PC-3 (cell line): ENCODE measurements at regions not wholly inside any gene's neighbourhood (a gene's known extent, or its start where the extent isn't known, plus 50 kb on each side); places are given as distances from the start of the nearest gene placed in this dataset.

Source experiments
- ATAC-seq: fragments of 200-7000 bp; cut with Tn5 transposase; 2 replicates; pipeline ENCODE4 v1.9.1; 2020; ENCODE audit warnings: mild to moderate bottlenecking, moderate library complexity
- BruUV-seq: library from RNA; stranded (reverse); fragments of 400-500 nt; replicated peaks from 2 replicates; lab custom pipeline; 2021; lab: Mats Ljungman, UMichigan
- CTCF ChIA-PET: fragments of 300-600 bp; sonication (Branson Sonifier 250); formaldehyde crosslinking; loops from one replicate; lab custom pipeline; 2022; ENCODE audit warnings: antibody characterized with exemption; lab: Charles Lee
- POLR2A ChIA-PET: fragments of 300-600 bp; sonication (Branson Sonifier 250); formaldehyde crosslinking; loops from one replicate; lab custom pipeline; 2022; ENCODE audit warnings: antibody characterized with exemption; ENCODE audit not compliant: unreplicated experiment; lab: Charles Lee
- DNase-seq: peaks from one replicate; pipeline ENCODE4 v3.0.0-alpha.2; 2015
- H2AFZ ChIP-seq: fragments of 300-600 bp; sonication (generic); 2 replicates; pipeline ENCODE4 v1.6.0; 2016; ENCODE audit warnings: antibody characterized with exemption, low read length
- H3F3A ChIP-seq: fragments of 300-600 bp; sonication (generic); one replicate; pipeline ENCODE4 v1.6.0; 2017; ENCODE audit warnings: antibody characterized with exemption, low read length, control low read depth, mild to moderate bottlenecking; ENCODE audit not compliant: unreplicated experiment
- H3K27ac ChIP-seq: fragments of 300-600 bp; sonication (generic); 2 replicates; pipeline ENCODE4 v1.5.1; 2016; ENCODE audit warnings: mild to moderate bottlenecking, low read length
- H3K27me3 ChIP-seq: fragments of 300-600 bp; sonication (generic); 2 replicates; pipeline ENCODE4 v1.6.1; 2016; ENCODE audit warnings: low read length, mixed read lengths
- H3K36me3 ChIP-seq: fragments of 300-600 bp; sonication (generic); 2 replicates; pipeline ENCODE4 v1.6.1; 2016; ENCODE audit warnings: low read depth, mixed run types, low read length, mixed read lengths
- H3K4me1 ChIP-seq: fragments of 300-600 bp; sonication (generic); 2 replicates; pipeline ENCODE4 v1.5.1; 2016; ENCODE audit warnings: low read length; ENCODE audit not compliant: insufficient read depth
- H3K4me2 ChIP-seq: fragments of 300-600 bp; sonication (generic); 2 replicates; pipeline ENCODE4 v1.6.0; 2016; ENCODE audit warnings: low read length
- H3K4me3 ChIP-seq: fragments of 300-600 bp; sonication (generic); 2 replicates; pipeline ENCODE4 v1.5.1; 2016; ENCODE audit warnings: mild to moderate bottlenecking, low read length, mixed read lengths
- H3K79me2 ChIP-seq: fragments of 300-600 bp; sonication (generic); 2 replicates; pipeline ENCODE4 v1.6.1; 2017; ENCODE audit warnings: low read length, mixed read lengths
- H3K9ac ChIP-seq: fragments of 300-600 bp; sonication (generic); 2 replicates; pipeline ENCODE4 v1.6.0; 2016; ENCODE audit warnings: mild to moderate bottlenecking, low read length
- H3K9me2 ChIP-seq: fragments of 300-600 bp; sonication (generic); replicated peaks from 2 replicates; pipeline ENCODE4 v1.6.1; 2016; ENCODE audit warnings: mixed run types, low read length, mixed read lengths
- H3K9me3 ChIP-seq: fragments of 300-600 bp; sonication (generic); 2 replicates; pipeline ENCODE4 v1.6.1; 2016; ENCODE audit warnings: low read length, mixed read lengths
- H4K20me1 ChIP-seq: fragments of 300-600 bp; sonication (generic); 2 replicates; pipeline ENCODE4 v1.6.1; 2016; ENCODE audit warnings: low read length, mixed read lengths
- EZH2 ChIP-seq: fragments of 300-600 bp; sonication (generic); IDR thresholded peaks from one replicate; pipeline ENCODE4 v1.6.1; 2017; ENCODE audit warnings: antibody characterized with exemption, mild to moderate bottlenecking, low read length; ENCODE audit not compliant: unreplicated experiment
- EZH2phosphoT487 ChIP-seq: fragments of 300-600 bp; sonication (generic); IDR thresholded peaks from 2 replicates; pipeline ENCODE4 v1.6.1; 2018; ENCODE audit warnings: mild to moderate bottlenecking, antibody characterized with exemption, low read length, borderline replicate concordance
- intact Hi-C: fragments of 100-400 bp; cut with micrococcal nuclease; formaldehyde crosslinking; loops from 2 replicates; pipeline ENCODE4 v1.9.0; 2023
- TF ChIP-seq, protein P1 (sequence below): fragments of 300-600 bp; sonication (generic); conservative IDR thresholded peaks from 2 replicates; pipeline ENCODE4 v1.5.1; 2017; ENCODE audit warnings: antibody characterized with exemption, low read depth, mild to moderate bottlenecking, low read length

DNA sequence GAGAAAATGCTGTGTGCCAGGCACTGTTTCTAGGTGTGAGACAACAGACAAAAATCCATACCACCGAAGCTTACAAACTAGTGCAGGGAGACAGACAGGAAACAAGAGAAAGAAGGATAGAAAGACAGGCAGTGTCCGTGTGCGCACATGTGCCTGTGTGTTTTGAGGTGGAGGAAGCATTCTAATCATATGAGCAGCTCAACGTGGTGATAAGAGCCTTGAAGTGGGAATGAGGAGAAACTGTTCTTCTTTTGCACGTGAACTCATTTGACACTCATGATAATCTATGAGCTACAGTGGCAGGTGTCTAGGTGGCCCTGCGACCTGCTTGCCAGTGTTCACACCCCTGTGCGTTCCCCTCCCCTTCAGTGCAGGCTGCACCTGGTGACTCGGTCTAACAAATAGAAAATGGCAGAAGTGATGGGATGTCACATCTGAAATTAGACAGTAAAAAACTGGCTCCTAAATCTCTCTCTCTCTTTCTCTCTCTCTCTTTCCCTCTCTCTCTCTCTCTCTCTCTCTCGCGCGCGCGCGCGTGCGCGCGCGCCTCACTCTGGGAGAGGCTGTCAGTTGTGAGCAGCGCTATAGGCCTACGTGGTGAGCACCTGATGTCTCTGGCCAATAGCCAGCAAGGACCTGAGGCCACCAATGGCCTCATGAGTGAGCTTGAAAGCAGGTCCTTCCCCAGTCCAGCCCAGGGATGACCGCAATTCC is 74.8 kb downstream of the EN1 start:
- Histone ChIP-seq H3F3A (no peaks in the 10 kb centered on the region), H3K9me2 (no peaks in the 10 kb centered on the region), H3K36me3 (no peaks in the 10 kb centered on the region), H3K4me2 (no peak overlapping the region), H3K9ac (no peak overlapping the region), H3K27ac (no peak overlapping the region), H2AFZ (no peak overlapping the region), H3K27me3 (no peaks in the 10 kb centered on the region), H3K9me3 (no peaks in the 10 kb centered on the region), H3K4me3 (no peak overlapping the region), H4K20me1 (no peaks in the 10 kb centered on the region), H3K79me2 (no peaks in the 10 kb centered on the region), H3K4me1 (peaks cover 6% of the 10 kb centered on the region; the same call in 1 of the 2 replicates)
- ChIA-PET CTCF (no interaction called here), POLR2A (no interaction called here)
- BruUV-seq = no TSS peak
- DNase-seq (no peak), ATAC-seq (no peak)
- intact Hi-C loops = no loop called here
- TF ChIP-seq, protein P1, sequence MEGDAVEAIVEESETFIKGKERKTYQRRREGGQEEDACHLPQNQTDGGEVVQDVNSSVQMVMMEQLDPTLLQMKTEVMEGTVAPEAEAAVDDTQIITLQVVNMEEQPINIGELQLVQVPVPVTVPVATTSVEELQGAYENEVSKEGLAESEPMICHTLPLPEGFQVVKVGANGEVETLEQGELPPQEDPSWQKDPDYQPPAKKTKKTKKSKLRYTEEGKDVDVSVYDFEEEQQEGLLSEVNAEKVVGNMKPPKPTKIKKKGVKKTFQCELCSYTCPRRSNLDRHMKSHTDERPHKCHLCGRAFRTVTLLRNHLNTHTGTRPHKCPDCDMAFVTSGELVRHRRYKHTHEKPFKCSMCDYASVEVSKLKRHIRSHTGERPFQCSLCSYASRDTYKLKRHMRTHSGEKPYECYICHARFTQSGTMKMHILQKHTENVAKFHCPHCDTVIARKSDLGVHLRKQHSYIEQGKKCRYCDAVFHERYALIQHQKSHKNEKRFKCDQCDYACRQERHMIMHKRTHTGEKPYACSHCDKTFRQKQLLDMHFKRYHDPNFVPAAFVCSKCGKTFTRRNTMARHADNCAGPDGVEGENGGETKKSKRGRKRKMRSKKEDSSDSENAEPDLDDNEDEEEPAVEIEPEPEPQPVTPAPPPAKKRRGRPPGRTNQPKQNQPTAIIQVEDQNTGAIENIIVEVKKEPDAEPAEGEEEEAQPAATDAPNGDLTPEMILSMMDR = no peak
- no peak for TF ChIP-seq EZH2
- TF ChIP-seq EZH2phosphoT487 = no peak

DNA sequence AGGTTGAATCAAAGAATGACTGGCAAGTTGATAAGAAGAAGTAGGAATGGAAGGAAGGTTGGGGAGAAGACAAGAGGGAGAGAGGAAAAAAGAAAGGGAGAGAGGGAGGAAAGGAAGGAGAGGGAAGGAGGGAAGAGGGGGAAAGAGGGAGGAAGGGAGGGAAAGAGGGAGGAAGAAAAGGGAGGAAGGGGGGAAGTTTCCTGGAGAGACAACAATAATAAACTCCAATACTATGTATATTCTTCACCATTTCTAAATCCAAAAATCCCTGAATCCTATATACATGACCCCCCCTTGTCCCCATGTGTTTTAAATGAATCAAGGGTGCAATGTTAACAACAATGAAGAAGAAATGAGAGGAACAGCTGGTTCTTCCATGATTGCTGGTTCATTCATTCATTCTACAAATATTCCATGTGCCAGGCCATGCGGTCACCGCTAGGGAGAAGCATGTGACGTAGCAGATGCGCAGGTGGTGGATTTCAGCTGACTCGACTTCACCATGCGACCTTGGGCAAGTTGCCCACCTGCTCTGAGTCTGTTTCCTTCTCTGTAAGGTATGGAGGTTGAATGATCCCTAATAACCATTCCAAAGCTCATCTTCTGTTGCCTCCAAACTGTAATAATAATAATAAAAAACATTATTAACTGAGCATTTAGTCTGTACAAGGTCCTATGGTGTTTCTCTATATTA is 77.6 kb downstream of the EN1 start:
- CTCF ChIA-PET = no interaction called here

More for the DNA sequence above, 77.6 kb downstream of the EN1 start:
- no TSS peak for BruUV-seq
- Histone ChIP-seq H3K79me2 (no peaks in the 10 kb centered on the region), H3K4me2 (no peak overlapping the region), H3K27me3 (peaks cover 7% of the 10 kb centered on the region; the same call in 1 of the 2 replicates), H3F3A (no peaks in the 10 kb centered on the region), H3K27ac (no peak overlapping the region), H3K4me3 (no peak overlapping the region), H3K9ac (no peak overlapping the region), H2AFZ (no peak overlapping the region), H3K9me2 (no peaks in the 10 kb centered on the region), H3K4me1 (peaks cover under 1% of the 10 kb centered on the region; the same call in 1 of the 2 replicates), H3K9me3 (no peaks in the 10 kb centered on the region), H4K20me1 (no peaks in the 10 kb centered on the region), H3K36me3 (no peaks in the 10 kb centered on the region)
- intact Hi-C loops = no loop called here
- ATAC-seq (no peak), DNase-seq (no peak)
- POLR2A ChIA-PET = no interaction called here
- TF ChIP-seq, protein P1 = no peak
- TF ChIP-seq EZH2phosphoT487 (no peak), EZH2 (no peak)
